ENCODE measurements at regions not wholly inside any gene's neighbourhood (a gene's known extent, or its start where the extent isn't known, plus 50 kb on each side); places are given as distances from the start of the nearest gene placed in this dataset.

DNA sequence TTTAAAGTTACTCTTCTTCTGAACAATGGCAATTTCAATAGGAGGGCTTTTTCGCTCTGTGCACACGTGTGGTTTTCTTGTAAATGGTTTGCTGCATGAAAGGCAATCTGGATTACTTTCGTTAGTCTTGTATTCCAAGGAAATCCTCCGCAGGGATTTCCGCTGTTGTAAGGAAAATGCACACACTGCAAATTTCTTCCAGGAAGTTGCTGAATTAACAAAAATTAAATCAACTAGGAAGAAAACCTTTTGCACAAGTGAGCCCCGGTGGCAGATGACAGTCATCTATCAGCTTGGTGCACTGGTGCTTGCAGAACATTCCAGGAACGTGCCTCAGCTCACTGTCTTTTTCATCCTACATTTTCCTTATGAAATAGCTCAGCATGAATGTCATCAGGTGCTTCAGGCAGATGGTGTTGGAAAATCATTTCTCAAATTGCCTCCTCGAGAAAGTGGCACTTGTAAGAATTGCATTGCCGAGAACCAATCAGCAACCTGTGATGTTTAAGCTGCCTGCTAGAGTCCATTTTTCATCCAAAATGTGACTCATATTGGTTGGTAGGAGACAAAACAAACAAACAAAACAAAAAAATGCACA is 272.4 kb upstream of the VCX start:
- no peaks in the 10 kb centered on the region for H3K23me2 ChIP-seq (ENCODE audit: insufficient read length, low read depth, low read length, poor library complexity, severe bottlenecking)
- no peaks in the 10 kb centered on the region for H4K20me1 ChIP-seq (ENCODE audit: control insufficient read depth, insufficient read depth, insufficient read length)
- TF ChIP-seq, protein P1, sequence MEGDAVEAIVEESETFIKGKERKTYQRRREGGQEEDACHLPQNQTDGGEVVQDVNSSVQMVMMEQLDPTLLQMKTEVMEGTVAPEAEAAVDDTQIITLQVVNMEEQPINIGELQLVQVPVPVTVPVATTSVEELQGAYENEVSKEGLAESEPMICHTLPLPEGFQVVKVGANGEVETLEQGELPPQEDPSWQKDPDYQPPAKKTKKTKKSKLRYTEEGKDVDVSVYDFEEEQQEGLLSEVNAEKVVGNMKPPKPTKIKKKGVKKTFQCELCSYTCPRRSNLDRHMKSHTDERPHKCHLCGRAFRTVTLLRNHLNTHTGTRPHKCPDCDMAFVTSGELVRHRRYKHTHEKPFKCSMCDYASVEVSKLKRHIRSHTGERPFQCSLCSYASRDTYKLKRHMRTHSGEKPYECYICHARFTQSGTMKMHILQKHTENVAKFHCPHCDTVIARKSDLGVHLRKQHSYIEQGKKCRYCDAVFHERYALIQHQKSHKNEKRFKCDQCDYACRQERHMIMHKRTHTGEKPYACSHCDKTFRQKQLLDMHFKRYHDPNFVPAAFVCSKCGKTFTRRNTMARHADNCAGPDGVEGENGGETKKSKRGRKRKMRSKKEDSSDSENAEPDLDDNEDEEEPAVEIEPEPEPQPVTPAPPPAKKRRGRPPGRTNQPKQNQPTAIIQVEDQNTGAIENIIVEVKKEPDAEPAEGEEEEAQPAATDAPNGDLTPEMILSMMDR (conservative IDR thresholded peaks at IDR 0.05): no peak
- no peak overlapping the region for H2BK120ac ChIP-seq (ENCODE audit: low read depth, low read length, poor library complexity, severe bottlenecking)
- H4K8ac ChIP-seq (replicated peaks; ENCODE audit: insufficient read length, low read depth, low read length): no peak overlapping the region
- H2BK20ac ChIP-seq (ENCODE audit: low read depth, low read length, poor library complexity, severe bottlenecking): no peak overlapping the region
- no peaks in the 10 kb centered on the region for H3K9me3 Mint-ChIP-seq
- H3K27me3 Mint-ChIP-seq (ENCODE audit: low read depth): no peaks in the 10 kb centered on the region; the same call in none of the 2 replicates
- H3T11ph ChIP-seq (ENCODE audit: low read length): no peak overlapping the region
- H3K9me3 ChIP-seq (ENCODE audit: control insufficient read depth, low read depth, low read length): no peaks in the 10 kb centered on the region
- no peak overlapping the region for H3K4ac ChIP-seq (ENCODE audit: low read depth, low read length)
- H3K4me3 Mint-ChIP-seq: no peak overlapping the region
- no peak overlapping the region for H3K18ac ChIP-seq (ENCODE audit: insufficient read length, low read depth, low read length)
- no peaks in the 10 kb centered on the region for H3K4me1 Mint-ChIP-seq
- H3K36me3 Mint-ChIP-seq (ENCODE audit: insufficient read depth in 1 of 3, low read depth in 3 of 3): no peaks in the 10 kb centered on the region
- H4K5ac ChIP-seq (ENCODE audit: insufficient read length, low read depth, low read length): no peak overlapping the region
- H3K9ac ChIP-seq (ENCODE audit: extremely low read depth, insufficient read length, low read length): no peak overlapping the region
- no peak overlapping the region for H2AFZ ChIP-seq (ENCODE audit: low read length)
- H3K27me3 ChIP-seq (ENCODE audit: insufficient read depth, low read length): no peaks in the 10 kb centered on the region
- H3K79me1 ChIP-seq (ENCODE audit: insufficient read depth, low read depth, low read length, poor library complexity, severe bottlenecking): no peaks in the 10 kb centered on the region
- H3K27ac ChIP-seq (ENCODE audit: insufficient read length, low read depth, low read length): no peak overlapping the region
- no peak overlapping the region for H3K14ac ChIP-seq (ENCODE audit: insufficient read depth, low read length)
- H3K23ac ChIP-seq (ENCODE audit: insufficient read length, low read depth, low read length): no peak overlapping the region
- no peaks in the 10 kb centered on the region for H3K79me2 ChIP-seq (ENCODE audit: insufficient read depth, low read length)
- H2BK15ac ChIP-seq (ENCODE audit: low read depth, low read length): no peak overlapping the region
- H3K4me2 ChIP-seq (ENCODE audit: insufficient read depth, insufficient read length, low read length): no peak overlapping the region
- WGBS (ENCODE audit: extremely low coverage, insufficient read length, low lambda C conversion rate): no CpG with 5 or more reads among the region's 9 CpGs
- H3K56ac ChIP-seq (ENCODE audit: insufficient read length, low read depth, low read length): no peak overlapping the region
- H3K27ac Mint-ChIP-seq: no peak overlapping the region
- H2AK5ac ChIP-seq (ENCODE audit: insufficient read length, low read length): no peak overlapping the region
- no peak overlapping the region for H2BK5ac ChIP-seq (ENCODE audit: insufficient read length, low read length)
- no peak overlapping the region for H2BK12ac ChIP-seq (ENCODE audit: insufficient read length, low read depth, low read length)
- no peaks in the 10 kb centered on the region for H3K4me1 ChIP-seq (ENCODE audit: insufficient read depth, low read length)
- no peak overlapping the region for H4K91ac ChIP-seq (ENCODE audit: insufficient read length, low read depth, low read length)
- no peak for DNase-seq

All from H9 (cell line).